Neural cell (in vitro differentiated cells): ENCODE measurements at regions not wholly inside any gene's neighbourhood (a gene's known extent, or its start where the extent isn't known, plus 50 kb on each side); places are given as distances from the start of the nearest gene placed in this dataset.

ENCODE experiments used
- H2AFZ ChIP-seq: fragments of 200-600, 300-800 bp; sonication (generic), shearing (Covaris generic); 2 replicates; pipeline ENCODE4 v1.6.0; 2014; ENCODE audit warnings: low read depth, mild to moderate bottlenecking, antibody characterized with exemption, low read length, moderate library complexity
- H3F3A ChIP-seq: fragments of 200-600 bp; shearing (Covaris generic); 2 replicates; pipeline ENCODE4 v1.6.1; 2016; ENCODE audit warnings: mild to moderate bottlenecking, moderate library complexity, mixed read lengths, antibody characterized with exemption, low read length; ENCODE audit not compliant: insufficient read depth, poor library complexity, severe bottlenecking
- H3K27ac ChIP-seq: fragments of 200-600, 300-800 bp; sonication (generic), shearing (Covaris generic); 2 replicates; pipeline ENCODE4 v1.5.1; 2014; ENCODE audit warnings: mild to moderate bottlenecking, low read length, moderate library complexity
- H3K27me3 ChIP-seq: fragments of 300-800, 200-600 bp; sonication (generic), shearing (Covaris generic); 2 replicates; pipeline ENCODE4 v1.6.0; 2014; ENCODE audit warnings: mild to moderate bottlenecking, low read depth, low read length, moderate library complexity; ENCODE audit not compliant: insufficient read depth
- H3K36me3 ChIP-seq: fragments of 300-800, 200-600 bp; sonication (generic), shearing (Covaris generic); 2 replicates; pipeline ENCODE4 v1.5.1; 2014; ENCODE audit warnings: mild to moderate bottlenecking, antibody characterized with exemption, low read length, moderate library complexity; ENCODE audit not compliant: insufficient read depth
- H3K4me2 ChIP-seq: fragments of 300-800, 200-600 bp; sonication (generic), shearing (Covaris generic); 2 replicates; pipeline ENCODE4 v1.6.0; 2014; ENCODE audit warnings: mild to moderate bottlenecking, low read length
- H3K4me3 ChIP-seq: fragments of 300-800, 200-600 bp; sonication (generic), shearing (Covaris generic); 2 replicates; pipeline ENCODE4 v1.5.1; 2014; ENCODE audit warnings: mild to moderate bottlenecking, low read length, moderate library complexity
- H3K79me2 ChIP-seq: fragments of 200-600 bp; shearing (Covaris generic); replicated peaks from 2 replicates; pipeline ENCODE4 v1.6.0; 2014; ENCODE audit warnings: mild to moderate bottlenecking, low read length, moderate library complexity; ENCODE audit not compliant: insufficient read depth
- H3K9ac ChIP-seq: fragments of 300-800, 200-600 bp; sonication (generic), shearing (Covaris generic); 2 replicates; pipeline ENCODE4 v1.6.1; 2016; ENCODE audit warnings: mild to moderate bottlenecking, low read length, mixed read lengths
- H3K9me2 ChIP-seq: fragments of 200-600 bp; shearing (Covaris generic); 2 replicates; pipeline ENCODE4 v1.6.1; 2016; ENCODE audit warnings: mild to moderate bottlenecking, low read length, mixed read lengths; ENCODE audit not compliant: insufficient read depth
- H3K9me3 ChIP-seq: fragments of 200-600, 300-800 bp; sonication (generic), shearing (Covaris generic); 2 replicates; pipeline ENCODE4 v1.6.1; 2016; ENCODE audit warnings: mild to moderate bottlenecking, mixed run types, low read length, moderate library complexity, mixed read lengths
- H4K20me1 ChIP-seq: fragments of 200-600 bp; shearing (Covaris generic); 2 replicates; pipeline ENCODE4 v1.6.1; 2016; ENCODE audit warnings: mild to moderate bottlenecking, mixed run types; ENCODE audit not compliant: insufficient read depth
- EP300 ChIP-seq: fragments of 450-650 bp; conservative IDR thresholded peaks from 2 replicates; pipeline ENCODE4 v1.6.1; 2014; ENCODE audit warnings: antibody characterized with exemption, mild to moderate bottlenecking, moderate library complexity; ENCODE audit not compliant: poor library complexity, severe bottlenecking
- EZH2 ChIP-seq: fragments of 200-600, 300-800 bp; shearing (Covaris generic), sonication (generic); IDR thresholded peaks from 2 replicates; pipeline ENCODE4 v1.6.1; 2014; ENCODE audit warnings: antibody characterized with exemption, low read length, borderline replicate concordance, mild to moderate bottlenecking; ENCODE audit not compliant: insufficient read depth, poor library complexity, severe bottlenecking
- MXI1 ChIP-seq: fragments of 450-650 bp; conservative IDR thresholded peaks from 2 replicates; pipeline ENCODE4 v1.6.1; 2014; ENCODE audit warnings: antibody characterized with exemption, mild to moderate bottlenecking; ENCODE audit not compliant: poor library complexity, severe bottlenecking
- POLR2AphosphoS5 ChIP-seq: IDR thresholded peaks from 2 replicates; pipeline ENCODE4 v1.6.1; 2012
- RAD21 ChIP-seq: fragments of 450-650 bp; conservative IDR thresholded peaks from 2 replicates; pipeline ENCODE4 v1.6.1; 2014; ENCODE audit warnings: antibody characterized with exemption, mild to moderate bottlenecking, moderate library complexity
- SMC3 ChIP-seq: fragments of 450-650 bp; conservative IDR thresholded peaks from 2 replicates; pipeline ENCODE4 v1.6.1; 2014; ENCODE audit warnings: antibody characterized with exemption, mild to moderate bottlenecking, moderate library complexity; ENCODE audit not compliant: poor library complexity
- TAF1 ChIP-seq: IDR thresholded peaks from 2 replicates; pipeline ENCODE4 v1.6.1; 2012; ENCODE audit warnings: low read depth
- TF ChIP-seq, protein P1 (sequence below): IDR thresholded peaks from 2 replicates; pipeline ENCODE4 v1.6.1; 2012; ENCODE audit warnings: borderline replicate concordance
- TF ChIP-seq, protein P2 (sequence below): fragments of 450-650 bp; IDR thresholded peaks from 2 replicates; pipeline ENCODE4 v1.5.1; 2014; ENCODE audit warnings: antibody characterized with exemption, mild to moderate bottlenecking, moderate library complexity; ENCODE audit not compliant: poor library complexity, severe bottlenecking

DNA sequence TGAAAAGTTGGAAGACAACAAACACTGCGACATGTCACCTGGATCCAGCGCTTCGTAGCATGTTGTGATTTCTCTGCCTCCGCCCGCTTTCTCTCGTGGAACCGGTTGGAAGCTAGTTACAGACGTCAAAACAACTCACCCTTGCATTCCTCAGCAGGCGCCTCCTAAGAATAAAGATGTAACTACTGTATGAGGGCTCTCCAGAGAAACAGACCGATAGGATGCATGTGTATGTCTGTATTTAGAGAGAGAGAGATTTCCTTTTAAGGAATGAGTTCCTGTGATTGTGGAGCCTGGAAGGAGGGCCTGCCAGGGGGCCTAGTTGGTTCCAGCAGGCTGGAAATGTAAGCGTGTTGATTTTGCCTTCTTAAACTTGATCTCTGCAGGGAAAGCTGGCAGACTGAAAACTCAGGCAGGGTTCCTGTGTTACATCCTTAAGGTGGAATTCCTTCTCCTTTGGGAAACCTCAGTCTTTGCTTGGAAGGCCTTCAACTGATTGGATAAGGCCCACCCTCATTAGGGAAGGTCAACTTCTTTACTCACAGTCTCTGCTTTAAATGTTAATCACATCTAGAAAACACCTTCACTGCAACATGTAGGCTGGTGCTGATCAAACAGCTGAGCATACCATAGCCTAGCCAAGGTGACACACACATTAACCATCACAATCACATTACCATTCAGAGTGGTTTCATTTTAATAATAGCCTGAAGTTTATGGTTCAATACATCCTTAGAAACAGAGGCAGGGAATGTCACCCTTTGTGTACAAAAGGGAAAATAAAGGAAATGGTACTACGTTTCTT is 163.8 kb downstream of the SYK start:
- no peak overlapping the region for H2AFZ ChIP-seq
- H3F3A ChIP-seq: no peaks in the 10 kb centered on the region
- peak; percentile 83 for TF ChIP-seq POLR2AphosphoS5
- TF ChIP-seq TAF1: no peak
- peak; percentile 62 for TF ChIP-seq EP300
- TF ChIP-seq, protein P1, sequence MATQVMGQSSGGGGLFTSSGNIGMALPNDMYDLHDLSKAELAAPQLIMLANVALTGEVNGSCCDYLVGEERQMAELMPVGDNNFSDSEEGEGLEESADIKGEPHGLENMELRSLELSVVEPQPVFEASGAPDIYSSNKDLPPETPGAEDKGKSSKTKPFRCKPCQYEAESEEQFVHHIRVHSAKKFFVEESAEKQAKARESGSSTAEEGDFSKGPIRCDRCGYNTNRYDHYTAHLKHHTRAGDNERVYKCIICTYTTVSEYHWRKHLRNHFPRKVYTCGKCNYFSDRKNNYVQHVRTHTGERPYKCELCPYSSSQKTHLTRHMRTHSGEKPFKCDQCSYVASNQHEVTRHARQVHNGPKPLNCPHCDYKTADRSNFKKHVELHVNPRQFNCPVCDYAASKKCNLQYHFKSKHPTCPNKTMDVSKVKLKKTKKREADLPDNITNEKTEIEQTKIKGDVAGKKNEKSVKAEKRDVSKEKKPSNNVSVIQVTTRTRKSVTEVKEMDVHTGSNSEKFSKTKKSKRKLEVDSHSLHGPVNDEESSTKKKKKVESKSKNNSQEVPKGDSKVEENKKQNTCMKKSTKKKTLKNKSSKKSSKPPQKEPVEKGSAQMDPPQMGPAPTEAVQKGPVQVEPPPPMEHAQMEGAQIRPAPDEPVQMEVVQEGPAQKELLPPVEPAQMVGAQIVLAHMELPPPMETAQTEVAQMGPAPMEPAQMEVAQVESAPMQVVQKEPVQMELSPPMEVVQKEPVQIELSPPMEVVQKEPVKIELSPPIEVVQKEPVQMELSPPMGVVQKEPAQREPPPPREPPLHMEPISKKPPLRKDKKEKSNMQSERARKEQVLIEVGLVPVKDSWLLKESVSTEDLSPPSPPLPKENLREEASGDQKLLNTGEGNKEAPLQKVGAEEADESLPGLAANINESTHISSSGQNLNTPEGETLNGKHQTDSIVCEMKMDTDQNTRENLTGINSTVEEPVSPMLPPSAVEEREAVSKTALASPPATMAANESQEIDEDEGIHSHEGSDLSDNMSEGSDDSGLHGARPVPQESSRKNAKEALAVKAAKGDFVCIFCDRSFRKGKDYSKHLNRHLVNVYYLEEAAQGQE: peak; percentile 49
- no peak for TF ChIP-seq EZH2

DNA sequence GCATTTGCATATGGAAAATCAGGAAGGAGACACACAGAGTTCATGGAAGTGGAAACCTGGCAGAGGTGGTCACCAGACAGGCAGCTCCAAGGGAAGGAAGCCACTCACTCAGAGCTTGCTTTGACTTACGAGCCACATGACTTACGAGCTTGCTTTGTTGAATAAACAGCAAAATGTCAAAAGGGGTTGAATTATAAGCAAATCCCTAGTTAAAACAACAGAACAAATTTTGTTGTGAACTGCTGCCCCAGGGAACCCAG is 164.3 kb downstream of the SYK start:
- Histone ChIP-seq H3K4me3 (no peak overlapping the region), H3K9me3 (no peaks in the 10 kb centered on the region), H2AFZ (no peak overlapping the region), H3K79me2 (no peaks in the 10 kb centered on the region), H3K27me3 (no peaks in the 10 kb centered on the region), H3K36me3 (no peaks in the 10 kb centered on the region), H3K27ac (peak overlapping the region; percentile 56), H3K9me2 (no peaks in the 10 kb centered on the region), H3F3A (no peaks in the 10 kb centered on the region), H4K20me1 (no peaks in the 10 kb centered on the region), H3K9ac (peak overlapping the region; percentile 7), H3K4me2 (no peak overlapping the region)
- TF ChIP-seq TAF1 (no peak), POLR2AphosphoS5 (no peak), EZH2 (no peak), MXI1 (no peak), EP300 (no peak), SMC3 (no peak), RAD21 (no peak)
- TF ChIP-seq, protein P1: no peak
- TF ChIP-seq, protein P2, sequence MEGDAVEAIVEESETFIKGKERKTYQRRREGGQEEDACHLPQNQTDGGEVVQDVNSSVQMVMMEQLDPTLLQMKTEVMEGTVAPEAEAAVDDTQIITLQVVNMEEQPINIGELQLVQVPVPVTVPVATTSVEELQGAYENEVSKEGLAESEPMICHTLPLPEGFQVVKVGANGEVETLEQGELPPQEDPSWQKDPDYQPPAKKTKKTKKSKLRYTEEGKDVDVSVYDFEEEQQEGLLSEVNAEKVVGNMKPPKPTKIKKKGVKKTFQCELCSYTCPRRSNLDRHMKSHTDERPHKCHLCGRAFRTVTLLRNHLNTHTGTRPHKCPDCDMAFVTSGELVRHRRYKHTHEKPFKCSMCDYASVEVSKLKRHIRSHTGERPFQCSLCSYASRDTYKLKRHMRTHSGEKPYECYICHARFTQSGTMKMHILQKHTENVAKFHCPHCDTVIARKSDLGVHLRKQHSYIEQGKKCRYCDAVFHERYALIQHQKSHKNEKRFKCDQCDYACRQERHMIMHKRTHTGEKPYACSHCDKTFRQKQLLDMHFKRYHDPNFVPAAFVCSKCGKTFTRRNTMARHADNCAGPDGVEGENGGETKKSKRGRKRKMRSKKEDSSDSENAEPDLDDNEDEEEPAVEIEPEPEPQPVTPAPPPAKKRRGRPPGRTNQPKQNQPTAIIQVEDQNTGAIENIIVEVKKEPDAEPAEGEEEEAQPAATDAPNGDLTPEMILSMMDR: no peak

More for the DNA sequence above, 163.8 kb downstream of the SYK start:
- no peak overlapping the region for H3K4me2 ChIP-seq
- no peaks in the 10 kb centered on the region for H3K9me3 ChIP-seq
- H4K20me1 ChIP-seq: no peaks in the 10 kb centered on the region
- peak overlapping the region; percentile 7 for H3K9ac ChIP-seq
- H3K9me2 ChIP-seq: no peaks in the 10 kb centered on the region
- H3K27me3 ChIP-seq: no peaks in the 10 kb centered on the region
- peak overlapping the region; percentile 16 for H3K4me3 ChIP-seq
- peak overlapping the region; percentile 56 for H3K27ac ChIP-seq
- H3K79me2 ChIP-seq: no peaks in the 10 kb centered on the region
- H3K36me3 ChIP-seq: no peaks in the 10 kb centered on the region
